Mammary epithelial cell (primary cell): ENCODE measurements at regions not wholly inside any gene's neighbourhood (a gene's known extent, or its start where the extent isn't known, plus 50 kb on each side); places are given as distances from the start of the nearest gene placed in this dataset.

Experiments
- EZH2 ChIP-seq: IDR thresholded peaks from 2 replicates; pipeline ENCODE4 v1.6.1; 2012; ENCODE audit warnings: low read length, inconsistent platforms, borderline replicate concordance
- TF ChIP-seq, protein P1 (sequence below), 2 donors: IDR thresholded peaks in 1 of 2; conservative IDR thresholded peaks in 1 of 2; 2 replicates each; pipeline ENCODE4 v1.5.1; 2011 to 2012; ENCODE audit warnings: inconsistent platforms in 2 of 2, low read length in 2 of 2, mild to moderate bottlenecking in 2 of 2, control low read depth in 1 of 2, low read depth in 1 of 2; ENCODE audit not compliant: insufficient read depth in 1 of 2; ENCODE audit errors: extremely low read depth in 1 of 2

DNA sequence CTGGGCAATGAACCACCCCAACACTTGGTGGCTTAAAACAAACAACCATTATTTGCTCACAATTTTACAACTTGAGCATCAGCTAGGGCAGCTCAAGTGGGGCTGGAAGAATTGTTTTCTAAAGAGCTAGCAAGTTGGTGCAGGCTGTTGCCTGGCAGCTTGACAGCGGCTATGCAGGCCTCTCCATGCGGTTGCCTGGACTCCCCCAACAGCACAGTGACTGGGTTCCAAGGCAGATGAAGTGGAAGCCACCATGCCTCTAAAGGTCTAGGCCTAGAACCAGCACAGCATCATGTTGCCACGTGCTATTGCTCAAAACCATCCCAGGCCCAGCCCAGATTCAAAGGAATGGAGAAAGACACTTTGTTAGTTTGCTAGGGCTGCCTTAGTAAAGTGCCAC is 114.8 kb downstream of the BCOR start:
- TF ChIP-seq, protein P1, sequence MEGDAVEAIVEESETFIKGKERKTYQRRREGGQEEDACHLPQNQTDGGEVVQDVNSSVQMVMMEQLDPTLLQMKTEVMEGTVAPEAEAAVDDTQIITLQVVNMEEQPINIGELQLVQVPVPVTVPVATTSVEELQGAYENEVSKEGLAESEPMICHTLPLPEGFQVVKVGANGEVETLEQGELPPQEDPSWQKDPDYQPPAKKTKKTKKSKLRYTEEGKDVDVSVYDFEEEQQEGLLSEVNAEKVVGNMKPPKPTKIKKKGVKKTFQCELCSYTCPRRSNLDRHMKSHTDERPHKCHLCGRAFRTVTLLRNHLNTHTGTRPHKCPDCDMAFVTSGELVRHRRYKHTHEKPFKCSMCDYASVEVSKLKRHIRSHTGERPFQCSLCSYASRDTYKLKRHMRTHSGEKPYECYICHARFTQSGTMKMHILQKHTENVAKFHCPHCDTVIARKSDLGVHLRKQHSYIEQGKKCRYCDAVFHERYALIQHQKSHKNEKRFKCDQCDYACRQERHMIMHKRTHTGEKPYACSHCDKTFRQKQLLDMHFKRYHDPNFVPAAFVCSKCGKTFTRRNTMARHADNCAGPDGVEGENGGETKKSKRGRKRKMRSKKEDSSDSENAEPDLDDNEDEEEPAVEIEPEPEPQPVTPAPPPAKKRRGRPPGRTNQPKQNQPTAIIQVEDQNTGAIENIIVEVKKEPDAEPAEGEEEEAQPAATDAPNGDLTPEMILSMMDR (conservative IDR thresholded peaks at IDR 0.05 in 1 of 2, IDR thresholded peaks at IDR 0.05 in 1 of 2; ENCODE audit: extremely low read depth in 1 of 2, insufficient read depth in 1 of 2, low read depth in 1 of 2, low read length in 2 of 2), result no peak
- TF ChIP-seq EZH2, result no peak
